BE2C (cell line): ENCODE measurements at regions not wholly inside any gene's neighbourhood (a gene's known extent, or its start where the extent isn't known, plus 50 kb on each side); places are given as distances from the start of the nearest gene placed in this dataset.

ENCODE experiments used
- DNase-seq: peaks from one replicate; pipeline ENCODE4 v3.0.0-alpha.2; 2020
- H3K27me3 ChIP-seq: fragments of 250-450 bp; sonication (Bioruptor Pico); 2 replicates; pipeline ENCODE4 v1.5.1; 2020; ENCODE audit warnings: mild to moderate bottlenecking
- H3K36me3 ChIP-seq: fragments of 250-450 bp; sonication (Bioruptor Pico); 2 replicates; pipeline ENCODE4 v1.5.1; 2020; ENCODE audit warnings: mild to moderate bottlenecking
- H3K4me1 ChIP-seq: fragments of 250-450 bp; sonication (Bioruptor Pico); 2 replicates; pipeline ENCODE4 v1.5.1; 2020
- H3K4me3 ChIP-seq: 2 replicates; pipeline ENCODE4 v1.5.1; 2011; ENCODE audit warnings: low read depth, low read length
- H3K9me3 ChIP-seq: fragments of 250-450 bp; sonication (Bioruptor Pico); 2 replicates; pipeline ENCODE4 v1.5.1; 2020
- CTCF ChIP-seq: IDR thresholded peaks from 2 replicates; pipeline ENCODE4 v1.5.1; 2012; ENCODE audit warnings: mild to moderate bottlenecking, low read depth, low read length

- Histone ChIP-seq H3K36me3 (no peaks in the 10 kb centered on the region), H3K4me3 (no peak overlapping the region), H3K9me3 (no peaks in the 10 kb centered on the region), H3K27me3 (no peaks in the 10 kb centered on the region), H3K4me1 (no peaks in the 10 kb centered on the region)
- no peak for TF ChIP-seq CTCF
- DNase-seq = no peak
Observed at GRCh38 chr2:100655936-100656534, 93.2 kb downstream of the PDCL3 start.

- no peaks in the 10 kb centered on the region for H3K27me3 ChIP-seq
- no peak for TF ChIP-seq CTCF
- no peaks in the 10 kb centered on the region for H3K36me3 ChIP-seq
- H3K4me1 ChIP-seq = no peaks in the 10 kb centered on the region
- DNase-seq = no peak
- H3K4me3 ChIP-seq = no peak overlapping the region
- H3K9me3 ChIP-seq = no peaks in the 10 kb centered on the region
Observed at GRCh38 chr2:100658017-100658416, 95.2 kb downstream of the PDCL3 start.

- Histone ChIP-seq H3K4me1 (no peaks in the 10 kb centered on the region), H3K36me3 (no peaks in the 10 kb centered on the region), H3K4me3 (no peak overlapping the region), H3K9me3 (no peaks in the 10 kb centered on the region), H3K27me3 (no peaks in the 10 kb centered on the region)
- no peak for DNase-seq
- TF ChIP-seq CTCF = no peak
Observed at GRCh38 chr2:100660851-100661584, 98.2 kb downstream of the PDCL3 start.

- TF ChIP-seq CTCF = no peak
- Histone ChIP-seq H3K27me3 (no peaks in the 10 kb centered on the region), H3K36me3 (no peaks in the 10 kb centered on the region), H3K9me3 (no peaks in the 10 kb centered on the region), H3K4me1 (no peaks in the 10 kb centered on the region), H3K4me3 (no peak overlapping the region)
- no peak for DNase-seq
Observed at GRCh38 chr2:100662866-100663265, 100.1 kb downstream of the PDCL3 start.

GRCh38 chr2:100664021-100664755 lies 101.4 kb downstream of the PDCL3 start:
- Histone ChIP-seq H3K9me3 (no peaks in the 10 kb centered on the region), H3K4me1 (no peaks in the 10 kb centered on the region), H3K27me3 (no peaks in the 10 kb centered on the region), H3K4me3 (no peak overlapping the region), H3K36me3 (no peaks in the 10 kb centered on the region)
- TF ChIP-seq CTCF = no peak
- DNase-seq = no peak

GRCh38 chr2:100664756-100665101 lies 101.9 kb downstream of the PDCL3 start:
- DNase-seq = no peak
- TF ChIP-seq CTCF = no peak
- Histone ChIP-seq H3K36me3 (no peaks in the 10 kb centered on the region), H3K27me3 (no peaks in the 10 kb centered on the region), H3K9me3 (no peaks in the 10 kb centered on the region), H3K4me1 (no peaks in the 10 kb centered on the region), H3K4me3 (no peak overlapping the region)
